ENCODE measurements at regions not wholly inside any gene's neighbourhood (a gene's known extent, or its start where the extent isn't known, plus 50 kb on each side); places are given as distances from the start of the nearest gene placed in this dataset.
"Not testable (repeated sequence)": the region's sequence is repeated elsewhere in the genome, so short reads cannot be mapped to it uniquely, and the experiment has no call there.

DNA sequence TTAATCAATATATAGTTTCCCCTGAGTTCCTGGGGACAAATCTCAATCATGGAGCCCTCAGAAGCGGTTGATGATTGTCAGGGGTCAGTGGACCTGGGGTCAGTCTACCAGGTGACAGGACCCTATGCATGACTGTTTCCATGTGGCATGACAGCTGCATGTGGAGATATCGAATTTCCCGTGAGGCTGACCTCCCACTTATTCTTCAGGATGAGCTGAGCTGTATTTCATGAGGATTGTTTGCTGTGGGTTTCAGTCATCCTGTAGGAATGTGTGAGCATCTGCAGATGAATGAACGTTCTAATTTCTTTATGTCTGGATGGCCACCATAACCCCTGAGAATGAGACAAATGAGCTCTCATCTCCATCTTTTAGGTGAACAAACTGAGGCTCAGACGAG lies 93.0 kb upstream of the HES1 start:
- H3K27ac ChIP-seq (ENCODE audit: low read depth): no peak overlapping the region
- H3K4me1 ChIP-seq (ENCODE audit: insufficient read depth): no peaks in the 10 kb centered on the region
- H3K4me3 ChIP-seq (ENCODE audit: low read depth, low read length): no peak overlapping the region
- 75% methylated on average over 5 of the region's 5 CpGs for WGBS
- no peak for DNase-seq (ENCODE audit: extremely low spot score)
- no peaks in the 10 kb centered on the region for H3K36me3 ChIP-seq (ENCODE audit: insufficient read depth)

- no peak overlapping the region for H3K27ac ChIP-seq (ENCODE audit: low read depth)
- no peaks in the 10 kb centered on the region for H3K4me1 ChIP-seq (ENCODE audit: insufficient read depth)
- DNase-seq (ENCODE audit: extremely low spot score): no peak
- H3K36me3 ChIP-seq (ENCODE audit: insufficient read depth): no peaks in the 10 kb centered on the region
- WGBS: 85% methylated on average over 3 of the region's 3 CpGs
- no peak overlapping the region for H3K4me3 ChIP-seq (ENCODE audit: low read depth, low read length)
These were observed 92.4 kb upstream of the HES1 start for GRCh38 chr3:194043516-194043915.

DNA sequence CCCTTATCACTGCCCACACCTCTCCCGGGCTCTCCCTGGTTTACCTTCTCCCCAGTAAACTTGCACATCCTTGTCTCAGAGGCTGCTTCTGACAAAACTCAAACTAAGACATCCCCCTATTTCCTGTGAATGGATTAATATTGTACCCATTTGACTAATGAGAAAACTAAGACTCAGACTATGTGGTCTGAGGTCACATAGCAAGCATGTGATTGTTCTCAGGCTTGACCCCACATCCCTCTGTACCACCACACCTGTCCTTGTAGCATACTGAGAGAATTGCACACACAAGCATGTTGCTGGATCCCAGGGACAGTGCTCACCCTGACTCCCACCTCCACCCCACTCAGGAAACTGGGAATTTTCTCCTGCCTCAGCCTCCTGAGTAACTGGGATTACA lies 90.7 kb upstream of the HES1 start:
- no peaks in the 10 kb centered on the region for H3K4me1 ChIP-seq (ENCODE audit: insufficient read depth)
- H3K36me3 ChIP-seq (ENCODE audit: insufficient read depth): no peaks in the 10 kb centered on the region
- H3K4me3 ChIP-seq (ENCODE audit: low read depth, low read length): no peak overlapping the region
- no peak overlapping the region for H3K27ac ChIP-seq (ENCODE audit: low read depth)
- WGBS: 88% methylated on average over 1 of the region's 1 CpG
- no peak for DNase-seq (ENCODE audit: extremely low spot score)

- H3K27ac ChIP-seq (ENCODE audit: low read depth): no peak overlapping the region
- no peaks in the 10 kb centered on the region for H3K36me3 ChIP-seq (ENCODE audit: insufficient read depth)
- WGBS: 79% methylated on average over 2 of the region's 2 CpGs
- DNase-seq (ENCODE audit: extremely low spot score): no peak
- H3K4me3 ChIP-seq (ENCODE audit: low read depth, low read length): no peak overlapping the region
- no peaks in the 10 kb centered on the region for H3K4me1 ChIP-seq (ENCODE audit: insufficient read depth)
These were observed 90.0 kb upstream of the HES1 start for GRCh38 chr3:194045919-194046318.

DNA sequence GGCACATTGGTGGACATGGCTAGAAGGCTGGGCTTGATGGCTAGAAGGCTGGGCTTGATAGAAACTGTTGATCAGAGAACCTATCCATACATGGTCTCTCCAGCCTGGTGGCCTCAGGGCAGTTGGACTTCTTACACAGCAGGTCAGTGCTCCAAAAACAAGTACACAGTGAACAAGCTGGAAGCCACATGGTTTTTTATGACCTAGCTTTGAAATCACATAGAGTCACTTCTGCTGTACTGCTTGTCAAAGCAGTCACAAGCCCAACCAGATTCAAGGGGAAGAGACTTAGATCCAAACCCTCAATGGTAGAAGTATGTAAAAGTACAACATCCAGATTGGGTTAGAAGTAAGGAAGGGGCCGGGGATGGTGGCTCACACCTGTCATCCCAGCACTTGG lies 89.4 kb upstream of the HES1 start:
- Histone ChIP-seq H3K4me3 (ENCODE audit: low read depth, low read length) (no peak overlapping the region), H3K4me1 (ENCODE audit: insufficient read depth) (no peaks in the 10 kb centered on the region), H3K27ac (ENCODE audit: low read depth) (no peak overlapping the region), H3K36me3 (ENCODE audit: insufficient read depth) (no peaks in the 10 kb centered on the region)
- DNase-seq (ENCODE audit: extremely low spot score): no peak
- 95% methylated on average over 1 of the region's 1 CpG for WGBS

- Histone ChIP-seq H3K4me1 (ENCODE audit: insufficient read depth) (no peaks in the 10 kb centered on the region), H3K27ac (ENCODE audit: low read depth) (no peak overlapping the region), H3K4me3 (ENCODE audit: low read depth, low read length) (no peak overlapping the region), H3K36me3 (ENCODE audit: insufficient read depth) (no peaks in the 10 kb centered on the region)
- DNase-seq (ENCODE audit: extremely low spot score): no peak
- WGBS: 39% methylated on average over 4 of the region's 4 CpGs
These were observed 88.8 kb upstream of the HES1 start for GRCh38 chr3:194046995-194047645.

GRCh38 chr3:194049394-194049793 lies 86.6 kb upstream of the HES1 start:
- Histone ChIP-seq H3K36me3 (ENCODE audit: insufficient read depth) (no peaks in the 10 kb centered on the region), H3K4me1 (ENCODE audit: insufficient read depth) (no peaks in the 10 kb centered on the region), H3K27ac (ENCODE audit: low read depth) (no peak overlapping the region), H3K4me3 (ENCODE audit: low read depth, low read length) (no peak overlapping the region)
- no peak for DNase-seq (ENCODE audit: extremely low spot score)
- whole genome bisulfite sequencing: 99% methylated on average over 1 of the region's 1 CpG

GRCh38 chr3:194050782-194051320 lies 85.1 kb upstream of the HES1 start:
- H3K36me3 ChIP-seq (ENCODE audit: insufficient read depth): no peaks in the 10 kb centered on the region
- 90% methylated on average over 1 of the region's 1 CpG for WGBS
- no peak for DNase-seq (ENCODE audit: extremely low spot score)
- no peaks in the 10 kb centered on the region for H3K4me1 ChIP-seq (ENCODE audit: insufficient read depth)
- H3K4me3 ChIP-seq (ENCODE audit: low read depth, low read length): no peak overlapping the region
- no peak overlapping the region for H3K27ac ChIP-seq (ENCODE audit: low read depth)

GRCh38 chr3:194051366-194052149 lies 84.4 kb upstream of the HES1 start:
- no peak overlapping the region for H3K27ac ChIP-seq (ENCODE audit: low read depth)

DNA sequence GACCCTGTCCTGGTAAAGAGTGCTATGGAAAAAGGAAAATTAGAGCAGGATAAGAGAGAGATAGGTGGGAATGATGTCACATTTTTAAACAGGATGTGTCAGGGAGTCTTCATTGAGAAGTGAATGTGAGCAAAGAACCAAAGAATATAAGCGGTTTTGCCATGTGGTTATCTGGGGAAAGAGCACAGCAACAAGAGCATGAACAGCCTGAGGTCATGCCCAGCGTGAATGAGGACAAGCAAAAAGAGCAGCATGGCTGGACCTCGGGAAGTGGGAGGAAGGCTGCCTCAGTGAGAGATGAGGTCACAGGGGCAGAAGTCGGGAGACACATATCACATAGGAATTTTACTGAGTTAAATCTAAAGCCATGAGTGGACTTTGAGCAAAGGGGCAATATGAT lies 82.8 kb upstream of the HES1 start:
- Histone ChIP-seq H3K36me3 (ENCODE audit: insufficient read depth) (no peaks in the 10 kb centered on the region), H3K4me3 (ENCODE audit: low read depth, low read length) (no peak overlapping the region), H3K27ac (ENCODE audit: low read depth) (no peak overlapping the region), H3K4me1 (ENCODE audit: insufficient read depth) (no peaks in the 10 kb centered on the region)
- no peak for DNase-seq (ENCODE audit: extremely low spot score)
- 85% methylated on average over 4 of the region's 4 CpGs for WGBS

More at GRCh38 chr3:194051366-194052149, 84.4 kb upstream of the HES1 start:
- WGBS: 82% methylated on average over 2 of the region's 2 CpGs
- Histone ChIP-seq H3K4me3 (ENCODE audit: low read depth, low read length) (no peak overlapping the region), H3K36me3 (ENCODE audit: insufficient read depth) (no peaks in the 10 kb centered on the region), H3K4me1 (ENCODE audit: insufficient read depth) (no peaks in the 10 kb centered on the region)
- no peak for DNase-seq (ENCODE audit: extremely low spot score)

- Histone ChIP-seq H3K27ac (ENCODE audit: low read depth) (no peak overlapping the region), H3K36me3 (ENCODE audit: insufficient read depth) (no peaks in the 10 kb centered on the region), H3K4me1 (ENCODE audit: insufficient read depth) (no peaks in the 10 kb centered on the region), H3K4me3 (ENCODE audit: low read depth, low read length) (no peak overlapping the region)
- 94% methylated on average over 2 of the region's 2 CpGs for WGBS
- no peak for DNase-seq (ENCODE audit: extremely low spot score)
These were observed 81.9 kb upstream of the HES1 start for GRCh38 chr3:194054016-194054415.

DNA sequence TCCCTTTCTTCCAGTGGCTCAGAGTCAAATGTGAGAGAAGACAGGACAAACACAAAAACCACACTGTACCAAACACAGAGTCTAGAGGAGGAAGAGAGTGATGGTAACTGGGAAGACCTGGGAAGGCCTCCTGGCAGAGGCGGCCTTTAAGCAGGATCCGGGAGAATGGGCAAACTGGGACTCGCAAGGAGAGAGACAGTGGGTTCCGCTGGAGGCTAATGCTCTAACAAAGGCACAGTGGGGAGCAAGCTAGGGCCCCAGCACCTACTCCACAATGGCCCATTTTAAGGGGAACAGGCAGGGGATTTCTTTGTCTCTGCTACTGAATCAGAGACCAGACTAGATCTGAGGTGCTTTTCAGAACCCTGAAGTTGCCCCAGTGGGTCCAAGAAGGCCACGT lies 81.4 kb upstream of the HES1 start:
- no peaks in the 10 kb centered on the region for H3K36me3 ChIP-seq (ENCODE audit: insufficient read depth)
- H3K27ac ChIP-seq (ENCODE audit: low read depth): no peak overlapping the region
- 90% methylated on average over 5 of the region's 5 CpGs for WGBS
- H3K4me1 ChIP-seq (ENCODE audit: insufficient read depth): no peaks in the 10 kb centered on the region
- no peak overlapping the region for H3K4me3 ChIP-seq (ENCODE audit: low read depth, low read length)
- no peak for DNase-seq (ENCODE audit: extremely low spot score)

GRCh38 chr3:194054961-194055360 lies 81.0 kb upstream of the HES1 start:
- H3K4me3 ChIP-seq (ENCODE audit: low read depth, low read length): no peak overlapping the region
- 96% methylated on average over 3 of the region's 3 CpGs for WGBS
- no peak overlapping the region for H3K27ac ChIP-seq (ENCODE audit: low read depth)
- no peaks in the 10 kb centered on the region for H3K36me3 ChIP-seq (ENCODE audit: insufficient read depth)
- DNase-seq (ENCODE audit: extremely low spot score): no peak
- H3K4me1 ChIP-seq (ENCODE audit: insufficient read depth): no peaks in the 10 kb centered on the region

GRCh38 chr3:194056323-194056722 lies 79.6 kb upstream of the HES1 start:
- WGBS: 93% methylated on average over 15 of the region's 15 CpGs
- not testable (repeated sequence) for H3K4me1 ChIP-seq (ENCODE audit: insufficient read depth); H3K4me3 ChIP-seq (ENCODE audit: low read depth, low read length); DNase-seq (ENCODE audit: extremely low spot score); H3K36me3 ChIP-seq (ENCODE audit: insufficient read depth); H3K27ac ChIP-seq (ENCODE audit: low read depth)
